Spleen (tissue), 7 donors: ENCODE measurements at regions not wholly inside any gene's neighbourhood (a gene's known extent, or its start where the extent isn't known, plus 50 kb on each side); places are given as distances from the start of the nearest gene placed in this dataset.

Experiments used
- POLR2A ChIP-seq, 3 donors: fragments of 450-650 bp; IDR thresholded peaks; one replicate each; pipeline ENCODE4 v1.5.1; 2017; ENCODE audit warnings: antibody characterized with exemption in 3 of 3, mild to moderate bottlenecking in 1 of 3
- POLR2AphosphoS5 ChIP-seq, 3 donors: sonication (generic); formaldehyde crosslinking; IDR thresholded peaks; one replicate each; pipeline ENCODE4 v1.5.1; 2017; ENCODE audit warnings: antibody characterized with exemption in 3 of 3
- TF ChIP-seq, protein P1 (sequence below), 11 experiments: fragments of 200-600 bp in 7 of 11; fragments of 450-650 bp in 4 of 11; sonication (generic) in 4 of 11; IDR thresholded peaks in 8 of 11; conservative IDR thresholded peaks in 3 of 11; 1 replicate in 7 of 11; 2 replicates in 4 of 11; pipeline versions ENCODE4 v1.4.0 to v1.8.0; 2016 to 2021; ENCODE audit warnings: antibody characterized with exemption in 11 of 11, inconsistent platforms in 4 of 11, mild to moderate bottlenecking in 1 of 11
- donor health status: DM: no; HTN: no; CAD: no; lungs with moderate emphysema.
- donor health status: DM: no; HTN: no; CAD: no.
- donor health status: DM: no; HTN: no; CAD: no.

DNA sequence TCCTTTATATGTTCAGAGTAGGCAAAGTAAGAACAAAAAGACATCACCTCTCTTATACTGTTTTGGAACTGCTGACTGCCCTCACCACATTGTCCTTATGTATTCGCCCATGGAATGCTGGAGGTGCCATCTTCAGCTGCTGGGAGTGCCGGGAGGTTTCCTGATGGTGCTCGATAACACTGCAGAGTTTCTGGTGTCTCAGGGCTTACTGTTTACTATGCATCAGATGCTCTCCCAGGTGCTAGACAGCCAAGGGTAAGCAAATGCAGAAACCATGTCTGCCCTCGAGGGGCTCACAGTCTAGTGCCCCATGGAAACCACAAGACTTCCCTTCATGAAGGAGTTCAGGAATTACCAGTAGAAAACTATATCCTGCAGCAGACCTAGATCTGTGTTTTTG is 70.1 kb upstream of the SMIM23 start:
- TF ChIP-seq, protein P1, sequence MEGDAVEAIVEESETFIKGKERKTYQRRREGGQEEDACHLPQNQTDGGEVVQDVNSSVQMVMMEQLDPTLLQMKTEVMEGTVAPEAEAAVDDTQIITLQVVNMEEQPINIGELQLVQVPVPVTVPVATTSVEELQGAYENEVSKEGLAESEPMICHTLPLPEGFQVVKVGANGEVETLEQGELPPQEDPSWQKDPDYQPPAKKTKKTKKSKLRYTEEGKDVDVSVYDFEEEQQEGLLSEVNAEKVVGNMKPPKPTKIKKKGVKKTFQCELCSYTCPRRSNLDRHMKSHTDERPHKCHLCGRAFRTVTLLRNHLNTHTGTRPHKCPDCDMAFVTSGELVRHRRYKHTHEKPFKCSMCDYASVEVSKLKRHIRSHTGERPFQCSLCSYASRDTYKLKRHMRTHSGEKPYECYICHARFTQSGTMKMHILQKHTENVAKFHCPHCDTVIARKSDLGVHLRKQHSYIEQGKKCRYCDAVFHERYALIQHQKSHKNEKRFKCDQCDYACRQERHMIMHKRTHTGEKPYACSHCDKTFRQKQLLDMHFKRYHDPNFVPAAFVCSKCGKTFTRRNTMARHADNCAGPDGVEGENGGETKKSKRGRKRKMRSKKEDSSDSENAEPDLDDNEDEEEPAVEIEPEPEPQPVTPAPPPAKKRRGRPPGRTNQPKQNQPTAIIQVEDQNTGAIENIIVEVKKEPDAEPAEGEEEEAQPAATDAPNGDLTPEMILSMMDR (IDR thresholded peaks at IDR 0.05 in 8 of 11, conservative IDR thresholded peaks at IDR 0.05 in 3 of 11) = no peak
- no peak for TF ChIP-seq POLR2A (IDR thresholded peaks at IDR 0.05)
- TF ChIP-seq POLR2AphosphoS5 (IDR thresholded peaks at IDR 0.05) = no peak
